AG09309 (cell line): ENCODE measurements at regions not wholly inside any gene's neighbourhood (a gene's known extent, or its start where the extent isn't known, plus 50 kb on each side); places are given as distances from the start of the nearest gene placed in this dataset.
A peak's percentile ranks its signal among the peaks of the same experiment; 100 is the strongest.

Experiments used
- DNase-seq: peaks from one replicate; pipeline ENCODE4 v3.0.0-alpha.2; 2010; ENCODE audit warnings: low read depth
- H3K4me3 ChIP-seq: 2 replicates; pipeline ENCODE4 v1.5.1; 2011; ENCODE audit warnings: mild to moderate bottlenecking, low read depth, low read length, moderate library complexity; ENCODE audit not compliant: control insufficient read depth
- TF ChIP-seq, protein P1 (sequence below): IDR thresholded peaks from 2 replicates; pipeline ENCODE4 v1.5.1; 2011; ENCODE audit warnings: mild to moderate bottlenecking, low read depth, low read length, inconsistent platforms; ENCODE audit not compliant: insufficient read depth, control insufficient read depth; ENCODE audit errors: missing control alignments

- no peak for DNase-seq
- TF ChIP-seq, protein P1, sequence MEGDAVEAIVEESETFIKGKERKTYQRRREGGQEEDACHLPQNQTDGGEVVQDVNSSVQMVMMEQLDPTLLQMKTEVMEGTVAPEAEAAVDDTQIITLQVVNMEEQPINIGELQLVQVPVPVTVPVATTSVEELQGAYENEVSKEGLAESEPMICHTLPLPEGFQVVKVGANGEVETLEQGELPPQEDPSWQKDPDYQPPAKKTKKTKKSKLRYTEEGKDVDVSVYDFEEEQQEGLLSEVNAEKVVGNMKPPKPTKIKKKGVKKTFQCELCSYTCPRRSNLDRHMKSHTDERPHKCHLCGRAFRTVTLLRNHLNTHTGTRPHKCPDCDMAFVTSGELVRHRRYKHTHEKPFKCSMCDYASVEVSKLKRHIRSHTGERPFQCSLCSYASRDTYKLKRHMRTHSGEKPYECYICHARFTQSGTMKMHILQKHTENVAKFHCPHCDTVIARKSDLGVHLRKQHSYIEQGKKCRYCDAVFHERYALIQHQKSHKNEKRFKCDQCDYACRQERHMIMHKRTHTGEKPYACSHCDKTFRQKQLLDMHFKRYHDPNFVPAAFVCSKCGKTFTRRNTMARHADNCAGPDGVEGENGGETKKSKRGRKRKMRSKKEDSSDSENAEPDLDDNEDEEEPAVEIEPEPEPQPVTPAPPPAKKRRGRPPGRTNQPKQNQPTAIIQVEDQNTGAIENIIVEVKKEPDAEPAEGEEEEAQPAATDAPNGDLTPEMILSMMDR, result no peak
- H3K4me3 ChIP-seq, result no peak overlapping the region
Measured at GRCh38 chr6:56802584-56802983, 152.3 kb upstream of the BEND6 start.

DNA sequence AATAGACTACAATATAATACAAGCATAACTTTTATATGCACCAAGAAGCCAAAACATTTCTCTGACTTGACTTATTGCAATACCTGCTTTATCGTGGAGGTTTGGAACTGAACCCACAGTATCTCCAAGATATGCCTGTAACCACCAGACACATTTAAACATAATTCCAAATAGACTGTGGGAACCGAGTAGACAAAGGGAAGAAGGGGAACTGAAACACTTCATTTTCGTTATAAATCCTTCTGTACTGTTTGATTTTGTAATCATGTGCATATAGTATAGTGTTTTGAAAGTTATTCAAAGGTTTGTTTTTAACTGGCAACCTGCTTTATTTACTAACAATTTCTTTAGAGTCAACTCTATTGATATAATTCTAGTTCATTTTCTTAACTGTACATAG lies 154.9 kb upstream of the BEND6 start:
- H3K4me3 ChIP-seq, result no peak overlapping the region
- TF ChIP-seq, protein P1, result no peak
- no peak for DNase-seq

- TF ChIP-seq, protein P1, result no peak
- DNase-seq, result peak; percentile 72
- H3K4me3 ChIP-seq, result no peak overlapping the region
Measured at GRCh38 chr6:56798163-56798562, 155.5 kb upstream of the DST start.

GRCh38 chr6:56796196-56796532 lies 153.5 kb upstream of the DST start:
- TF ChIP-seq, protein P1, result no peak
- H3K4me3 ChIP-seq, result no peak overlapping the region
- DNase-seq, result no peak

DNA sequence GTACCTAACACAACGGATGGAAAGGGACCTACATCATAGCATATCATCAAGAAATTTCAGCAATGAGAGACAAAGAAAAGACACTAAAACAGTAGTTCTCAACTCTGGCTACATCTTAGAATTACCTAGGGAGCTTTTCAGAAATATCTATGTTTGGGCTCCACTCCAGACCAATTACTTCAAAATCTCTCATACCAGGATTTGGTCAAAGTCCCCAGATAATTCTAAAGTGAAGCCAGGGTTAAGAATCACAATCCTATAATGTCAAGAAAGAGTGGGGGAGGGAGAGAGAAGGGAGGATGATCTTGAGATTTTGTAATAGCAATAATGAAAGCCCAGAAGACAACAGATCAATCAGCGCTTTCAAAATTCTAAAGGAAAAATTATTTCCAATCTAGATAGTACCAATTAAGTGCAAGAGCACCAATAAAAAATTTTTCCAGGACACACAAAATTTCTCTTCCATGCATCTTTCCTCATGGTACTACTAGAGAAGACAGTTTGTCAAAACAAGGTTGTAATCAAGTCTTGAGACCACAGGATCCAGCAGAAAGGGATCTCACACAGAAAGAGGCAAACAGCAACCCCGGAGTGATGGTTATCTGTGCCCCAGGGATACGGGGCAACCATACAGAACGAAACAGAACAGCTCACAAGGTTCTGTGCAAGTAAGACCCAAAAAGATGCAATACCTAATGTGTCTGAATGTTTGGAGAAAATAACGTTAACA lies 152.9 kb upstream of the DST start:
- no peak for DNase-seq
- TF ChIP-seq, protein P1, result no peak
- H3K4me3 ChIP-seq, result no peak overlapping the region

DNA sequence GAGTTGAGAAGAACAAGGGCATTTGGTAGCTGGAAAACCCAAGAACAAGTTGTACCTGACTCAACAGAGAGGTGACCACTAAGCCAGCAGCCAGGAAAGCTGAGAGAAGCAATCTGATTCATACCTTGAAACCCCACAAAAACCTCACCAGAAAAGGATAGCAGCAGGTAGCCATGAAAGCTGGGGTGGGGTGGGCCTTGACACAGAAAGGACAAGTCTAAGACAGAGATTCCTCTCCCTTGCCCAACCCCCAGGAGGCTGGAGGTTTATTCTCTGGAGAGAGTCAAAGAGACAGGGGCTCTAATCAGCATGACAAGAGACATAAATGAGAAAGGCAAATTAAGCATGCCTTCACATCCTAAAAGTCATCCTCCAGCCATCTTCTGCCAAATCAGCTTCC lies 151.7 kb upstream of the DST start:
- DNase-seq, result no peak
- TF ChIP-seq, protein P1, result no peak
- H3K4me3 ChIP-seq, result no peak overlapping the region
